ENCODE measurements at regions not wholly inside any gene's neighbourhood (a gene's known extent, or its start where the extent isn't known, plus 50 kb on each side); places are given as distances from the start of the nearest gene placed in this dataset.

DNA sequence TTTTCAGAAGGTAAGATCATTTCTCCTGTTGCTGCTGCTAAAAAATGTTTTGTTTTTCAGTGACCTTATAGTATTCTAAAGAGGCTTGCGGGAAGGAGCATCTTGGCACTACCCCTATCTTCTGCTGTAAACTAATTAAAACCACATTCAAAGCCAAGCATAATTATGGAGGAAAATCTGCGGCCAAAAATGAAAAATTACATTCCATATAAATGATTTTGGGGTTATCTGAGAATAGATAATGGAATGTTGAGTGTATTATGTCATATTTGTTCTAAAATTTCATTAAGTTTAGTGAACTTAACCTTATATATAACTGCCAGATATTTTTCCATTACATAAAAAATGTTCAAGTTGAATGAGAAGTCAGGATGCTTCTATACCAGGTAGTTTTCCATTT is 170.4 kb upstream of the TMC3 start:
- TF ChIP-seq, protein P1, sequence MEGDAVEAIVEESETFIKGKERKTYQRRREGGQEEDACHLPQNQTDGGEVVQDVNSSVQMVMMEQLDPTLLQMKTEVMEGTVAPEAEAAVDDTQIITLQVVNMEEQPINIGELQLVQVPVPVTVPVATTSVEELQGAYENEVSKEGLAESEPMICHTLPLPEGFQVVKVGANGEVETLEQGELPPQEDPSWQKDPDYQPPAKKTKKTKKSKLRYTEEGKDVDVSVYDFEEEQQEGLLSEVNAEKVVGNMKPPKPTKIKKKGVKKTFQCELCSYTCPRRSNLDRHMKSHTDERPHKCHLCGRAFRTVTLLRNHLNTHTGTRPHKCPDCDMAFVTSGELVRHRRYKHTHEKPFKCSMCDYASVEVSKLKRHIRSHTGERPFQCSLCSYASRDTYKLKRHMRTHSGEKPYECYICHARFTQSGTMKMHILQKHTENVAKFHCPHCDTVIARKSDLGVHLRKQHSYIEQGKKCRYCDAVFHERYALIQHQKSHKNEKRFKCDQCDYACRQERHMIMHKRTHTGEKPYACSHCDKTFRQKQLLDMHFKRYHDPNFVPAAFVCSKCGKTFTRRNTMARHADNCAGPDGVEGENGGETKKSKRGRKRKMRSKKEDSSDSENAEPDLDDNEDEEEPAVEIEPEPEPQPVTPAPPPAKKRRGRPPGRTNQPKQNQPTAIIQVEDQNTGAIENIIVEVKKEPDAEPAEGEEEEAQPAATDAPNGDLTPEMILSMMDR (IDR thresholded peaks at IDR 0.05) = no peak
- TF ChIP-seq POLR2A (IDR thresholded peaks at IDR 0.05) = no peak
- no peak for TF ChIP-seq EP300 (IDR thresholded peaks at IDR 0.05)
